ENCODE measurements at regions not wholly inside any gene's neighbourhood (a gene's known extent, or its start where the extent isn't known, plus 50 kb on each side); places are given as distances from the start of the nearest gene placed in this dataset.
"Not testable (repeated sequence)": the region's sequence is repeated elsewhere in the genome, so short reads cannot be mapped to it uniquely, and the experiment has no call there.

DNA sequence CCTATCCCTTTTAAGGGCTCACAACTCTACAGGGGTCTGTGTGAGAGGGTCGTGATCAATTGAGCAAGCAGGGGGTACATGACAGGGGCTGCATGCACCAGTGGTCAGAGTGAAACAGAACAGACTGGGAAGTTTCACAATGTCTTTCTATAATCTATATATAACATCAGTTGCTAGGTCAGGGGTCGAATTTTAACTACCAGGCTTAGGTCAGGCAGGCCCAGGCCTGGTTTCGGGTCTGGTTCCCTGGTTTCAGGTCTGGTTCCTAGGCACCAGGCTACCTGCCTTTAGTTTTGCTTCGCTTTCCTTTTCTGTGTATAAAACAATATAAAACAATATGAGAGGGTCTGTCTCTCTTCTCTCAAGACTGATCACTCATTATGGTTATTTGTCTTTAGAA, 390.2 kb upstream of the CHORDC1 start:
- WGBS, 2 donors, result 57 to 65% methylated on average over 4 of the region's 4 CpGs
- not testable (repeated sequence) for H3K4me3 ChIP-seq (ENCODE audit: low read depth in 1 of 2, low read length in 2 of 2); H3K27ac ChIP-seq (ENCODE audit: low read depth in 2 of 2, low read length in 1 of 2); H3K27me3 ChIP-seq (ENCODE audit: control insufficient read depth in 1 of 2, insufficient read depth in 2 of 2, low read length in 2 of 2); H3K4me1 ChIP-seq (ENCODE audit: control insufficient read depth in 2 of 2, insufficient read depth in 2 of 2, low read length in 1 of 2); H3K9me3 ChIP-seq (ENCODE audit: control insufficient read depth in 2 of 2, insufficient read depth in 1 of 2, low read depth in 1 of 2, low read length in 1 of 2); H3K36me3 ChIP-seq (ENCODE audit: control insufficient read depth in 2 of 2, insufficient read depth in 2 of 2, low read length in 1 of 2)

DNA sequence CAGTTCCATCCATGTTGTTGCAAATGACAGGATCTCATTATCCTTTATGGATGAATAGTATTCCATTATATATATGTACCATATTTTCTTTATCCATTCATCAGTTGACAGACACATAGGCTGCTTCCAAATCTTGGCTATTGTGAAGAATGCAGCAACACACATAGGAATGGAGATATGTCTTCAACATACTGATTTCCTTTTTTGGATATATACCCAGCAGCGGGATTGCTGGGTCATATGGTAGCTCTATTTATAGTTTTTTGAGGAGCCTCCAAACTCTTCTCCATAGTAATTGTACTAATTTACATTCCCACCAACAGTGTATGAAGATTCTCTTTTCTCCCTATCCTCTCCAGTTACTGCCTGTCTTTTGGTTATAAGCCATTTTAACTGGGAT, 383.9 kb upstream of the CHORDC1 start:
- no peaks in the 10 kb centered on the region for H3K4me1 ChIP-seq (ENCODE audit: control insufficient read depth in 2 of 2, insufficient read depth in 2 of 2, low read length in 1 of 2)
- no peak overlapping the region for H3K4me3 ChIP-seq (ENCODE audit: low read depth in 1 of 2, low read length in 2 of 2)
- H3K27me3 ChIP-seq (ENCODE audit: control insufficient read depth in 1 of 2, insufficient read depth in 2 of 2, low read length in 2 of 2), result no peaks in the 10 kb centered on the region
- H3K36me3 ChIP-seq (ENCODE audit: control insufficient read depth in 2 of 2, insufficient read depth in 2 of 2, low read length in 1 of 2), result no peaks in the 10 kb centered on the region
- no peak overlapping the region for H3K27ac ChIP-seq (ENCODE audit: low read depth in 2 of 2, low read length in 1 of 2)
- no peaks in the 10 kb centered on the region for H3K9me3 ChIP-seq (ENCODE audit: control insufficient read depth in 2 of 2, insufficient read depth in 1 of 2, low read depth in 1 of 2, low read length in 1 of 2)
- 68 to 76% methylated on average over 1 of the region's 1 CpG for WGBS, 2 donors

DNA sequence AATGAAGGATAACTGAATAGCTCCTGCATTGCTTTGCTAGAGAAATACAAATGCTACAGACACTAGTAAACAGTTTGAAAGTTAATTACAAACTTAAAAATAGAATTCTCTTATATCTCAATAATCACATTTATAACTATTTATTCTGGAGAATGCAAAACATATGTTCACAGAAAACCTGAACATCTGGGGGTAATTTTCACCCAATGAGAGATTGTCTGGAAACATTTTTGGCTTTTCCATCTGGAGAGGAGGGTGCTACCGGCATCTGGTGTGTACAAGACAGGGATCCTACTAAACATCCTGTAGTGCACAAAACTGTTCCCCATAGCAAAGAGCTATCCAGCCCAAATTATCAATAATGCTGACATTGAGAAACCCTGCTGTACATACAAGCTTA, 378.4 kb upstream of the CHORDC1 start:
- Histone ChIP-seq H3K4me3 (ENCODE audit: low read depth in 1 of 2, low read length in 2 of 2) (no peak overlapping the region), H3K27me3 (ENCODE audit: control insufficient read depth in 1 of 2, insufficient read depth in 2 of 2, low read length in 2 of 2) (no peaks in the 10 kb centered on the region), H3K36me3 (ENCODE audit: control insufficient read depth in 2 of 2, insufficient read depth in 2 of 2, low read length in 1 of 2) (no peaks in the 10 kb centered on the region), H3K4me1 (ENCODE audit: control insufficient read depth in 2 of 2, insufficient read depth in 2 of 2, low read length in 1 of 2) (no peaks in the 10 kb centered on the region), H3K27ac (ENCODE audit: low read depth in 2 of 2, low read length in 1 of 2) (no peak overlapping the region), H3K9me3 (ENCODE audit: control insufficient read depth in 2 of 2, insufficient read depth in 1 of 2, low read depth in 1 of 2, low read length in 1 of 2) (no peaks in the 10 kb centered on the region)
- 74 to 82% methylated on average over 1 of the region's 1 CpG for WGBS, 2 donors

- Histone ChIP-seq H3K27me3 (ENCODE audit: control insufficient read depth in 1 of 2, insufficient read depth in 2 of 2, low read length in 2 of 2) (no peaks in the 10 kb centered on the region), H3K36me3 (ENCODE audit: control insufficient read depth in 2 of 2, insufficient read depth in 2 of 2, low read length in 1 of 2) (no peaks in the 10 kb centered on the region), H3K4me1 (ENCODE audit: control insufficient read depth in 2 of 2, insufficient read depth in 2 of 2, low read length in 1 of 2) (no peaks in the 10 kb centered on the region), H3K4me3 (ENCODE audit: low read depth in 1 of 2, low read length in 2 of 2) (no peak overlapping the region), H3K9me3 (ENCODE audit: control insufficient read depth in 2 of 2, insufficient read depth in 1 of 2, low read depth in 1 of 2, low read length in 1 of 2) (no peaks in the 10 kb centered on the region), H3K27ac (ENCODE audit: low read depth in 2 of 2, low read length in 1 of 2) (no peak overlapping the region)
- WGBS, 2 donors, result 53 to 62% methylated on average over 1 of the region's 1 CpG
These were observed 371.8 kb upstream of the CHORDC1 start for GRCh38 chr11:90594658-90595057.

GRCh38 chr11:90593099-90593498, 370.2 kb upstream of the CHORDC1 start:
- Histone ChIP-seq H3K36me3 (ENCODE audit: control insufficient read depth in 2 of 2, insufficient read depth in 2 of 2, low read length in 1 of 2) (no peaks in the 10 kb centered on the region), H3K4me1 (ENCODE audit: control insufficient read depth in 2 of 2, insufficient read depth in 2 of 2, low read length in 1 of 2) (no peaks in the 10 kb centered on the region), H3K9me3 (ENCODE audit: control insufficient read depth in 2 of 2, insufficient read depth in 1 of 2, low read depth in 1 of 2, low read length in 1 of 2) (no peaks in the 10 kb centered on the region), H3K27ac (ENCODE audit: low read depth in 2 of 2, low read length in 1 of 2) (no peak overlapping the region), H3K27me3 (ENCODE audit: control insufficient read depth in 1 of 2, insufficient read depth in 2 of 2, low read length in 2 of 2) (no peaks in the 10 kb centered on the region), H3K4me3 (ENCODE audit: low read depth in 1 of 2, low read length in 2 of 2) (no peak overlapping the region)
- 67 to 68% methylated on average over 1 of the region's 1 CpG for WGBS, 2 donors

DNA sequence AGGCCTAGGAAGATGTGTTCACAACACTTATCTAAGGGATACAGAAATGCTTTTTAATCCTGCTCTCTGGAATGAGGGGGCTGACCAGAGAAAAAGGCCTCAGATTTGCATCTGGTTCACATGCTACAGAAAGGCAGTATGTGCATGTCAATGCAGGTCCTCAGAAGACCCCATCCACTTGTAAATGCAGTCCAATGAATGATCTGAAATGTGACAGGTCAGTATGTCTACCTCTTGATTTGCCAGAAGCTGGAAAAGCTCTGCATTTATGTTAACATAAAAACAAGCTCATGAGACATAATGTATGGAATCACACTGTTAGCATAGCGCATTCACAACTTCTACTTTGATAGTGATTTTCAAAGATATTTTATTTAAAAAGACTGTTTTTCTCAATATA, 367.4 kb upstream of the CHORDC1 start:
- Histone ChIP-seq H3K9me3 (ENCODE audit: control insufficient read depth in 2 of 2, insufficient read depth in 1 of 2, low read depth in 1 of 2, low read length in 1 of 2) (no peaks in the 10 kb centered on the region), H3K27ac (ENCODE audit: low read depth in 2 of 2, low read length in 1 of 2) (no peak overlapping the region), H3K4me3 (ENCODE audit: low read depth in 1 of 2, low read length in 2 of 2) (no peak overlapping the region), H3K27me3 (ENCODE audit: control insufficient read depth in 1 of 2, insufficient read depth in 2 of 2, low read length in 2 of 2) (no peaks in the 10 kb centered on the region), H3K36me3 (ENCODE audit: control insufficient read depth in 2 of 2, insufficient read depth in 2 of 2, low read length in 1 of 2) (no peaks in the 10 kb centered on the region), H3K4me1 (ENCODE audit: control insufficient read depth in 2 of 2, insufficient read depth in 2 of 2, low read length in 1 of 2) (no peaks in the 10 kb centered on the region)
- 89 to 99% methylated on average over 1 of the region's 1 CpG for WGBS, 2 donors

GRCh38 chr11:90589735-90590134, 366.9 kb upstream of the CHORDC1 start:
- no peaks in the 10 kb centered on the region for H3K9me3 ChIP-seq (ENCODE audit: control insufficient read depth in 2 of 2, insufficient read depth in 1 of 2, low read depth in 1 of 2, low read length in 1 of 2)
- no peaks in the 10 kb centered on the region for H3K27me3 ChIP-seq (ENCODE audit: control insufficient read depth in 1 of 2, insufficient read depth in 2 of 2, low read length in 2 of 2)
- H3K4me3 ChIP-seq (ENCODE audit: low read depth in 1 of 2, low read length in 2 of 2), result no peak overlapping the region
- no peaks in the 10 kb centered on the region for H3K4me1 ChIP-seq (ENCODE audit: control insufficient read depth in 2 of 2, insufficient read depth in 2 of 2, low read length in 1 of 2)
- no peaks in the 10 kb centered on the region for H3K36me3 ChIP-seq (ENCODE audit: control insufficient read depth in 2 of 2, insufficient read depth in 2 of 2, low read length in 1 of 2)
- 61 to 71% methylated on average over 2 of the region's 2 CpGs for WGBS, 2 donors
- H3K27ac ChIP-seq (ENCODE audit: low read depth in 2 of 2, low read length in 1 of 2), result no peak overlapping the region

- no peaks in the 10 kb centered on the region for H3K4me1 ChIP-seq (ENCODE audit: control insufficient read depth in 2 of 2, insufficient read depth in 2 of 2, low read length in 1 of 2)
- H3K9me3 ChIP-seq (ENCODE audit: control insufficient read depth in 2 of 2, insufficient read depth in 1 of 2, low read depth in 1 of 2, low read length in 1 of 2), result no peaks in the 10 kb centered on the region
- no peaks in the 10 kb centered on the region for H3K27me3 ChIP-seq (ENCODE audit: control insufficient read depth in 1 of 2, insufficient read depth in 2 of 2, low read length in 2 of 2)
- H3K4me3 ChIP-seq (ENCODE audit: low read depth in 1 of 2, low read length in 2 of 2), result no peak overlapping the region
- WGBS, 2 donors, result 74 to 80% methylated on average over 7 of the region's 7 CpGs
- no peaks in the 10 kb centered on the region for H3K36me3 ChIP-seq (ENCODE audit: control insufficient read depth in 2 of 2, insufficient read depth in 2 of 2, low read length in 1 of 2)
- no peak overlapping the region for H3K27ac ChIP-seq (ENCODE audit: low read depth in 2 of 2, low read length in 1 of 2)
These were observed 365.0 kb upstream of the CHORDC1 start for GRCh38 chr11:90587896-90588295.

GRCh38 chr11:90585491-90585890, 362.6 kb upstream of the CHORDC1 start:
- H3K27ac ChIP-seq (ENCODE audit: low read depth in 2 of 2, low read length in 1 of 2), result no peak overlapping the region
- H3K4me3 ChIP-seq (ENCODE audit: low read depth in 1 of 2, low read length in 2 of 2), result no peak overlapping the region
- no peaks in the 10 kb centered on the region for H3K9me3 ChIP-seq (ENCODE audit: control insufficient read depth in 2 of 2, insufficient read depth in 1 of 2, low read depth in 1 of 2, low read length in 1 of 2)
- WGBS, 2 donors, result 81 to 83% methylated on average over 1 of the region's 1 CpG
- H3K36me3 ChIP-seq (ENCODE audit: control insufficient read depth in 2 of 2, insufficient read depth in 2 of 2, low read length in 1 of 2), result no peaks in the 10 kb centered on the region
- H3K4me1 ChIP-seq (ENCODE audit: control insufficient read depth in 2 of 2, insufficient read depth in 2 of 2, low read length in 1 of 2), result no peaks in the 10 kb centered on the region
- H3K27me3 ChIP-seq (ENCODE audit: control insufficient read depth in 1 of 2, insufficient read depth in 2 of 2, low read length in 2 of 2), result no peaks in the 10 kb centered on the region

- not testable (repeated sequence) for H3K36me3 ChIP-seq (ENCODE audit: control insufficient read depth in 2 of 2, insufficient read depth in 2 of 2, low read length in 1 of 2); H3K4me1 ChIP-seq (ENCODE audit: control insufficient read depth in 2 of 2, insufficient read depth in 2 of 2, low read length in 1 of 2); H3K4me3 ChIP-seq (ENCODE audit: low read depth in 1 of 2, low read length in 2 of 2); H3K27me3 ChIP-seq (ENCODE audit: control insufficient read depth in 1 of 2, insufficient read depth in 2 of 2, low read length in 2 of 2); H3K27ac ChIP-seq (ENCODE audit: low read depth in 2 of 2, low read length in 1 of 2); H3K9me3 ChIP-seq (ENCODE audit: control insufficient read depth in 2 of 2, insufficient read depth in 1 of 2, low read depth in 1 of 2, low read length in 1 of 2)
- 72 to 85% methylated on average over 7 of the region's 7 CpGs for WGBS, 2 donors
These were observed 360.1 kb upstream of the CHORDC1 start for GRCh38 chr11:90582999-90583398.

Data from esophagus (tissue), 2 donors.